Muscle of leg (tissue), 3 donors: ENCODE measurements at regions not wholly inside any gene's neighbourhood (a gene's known extent, or its start where the extent isn't known, plus 50 kb on each side); places are given as distances from the start of the nearest gene placed in this dataset.
"Not testable (repeated sequence)": the region's sequence is repeated elsewhere in the genome, so short reads cannot be mapped to it uniquely, and the experiment has no call there.

ENCODE experiments used
- DNase-seq: peaks from one replicate; pipeline ENCODE4 v3.0.0; 2013
- H3K27ac ChIP-seq: one replicate; pipeline ENCODE4 v1.5.1; 2013; ENCODE audit warnings: mild to moderate bottlenecking, low read length, control low read depth
- H3K27me3 ChIP-seq: one replicate; pipeline ENCODE4 v1.6.1; 2013; ENCODE audit warnings: low read length; ENCODE audit not compliant: control insufficient read depth, insufficient read depth
- H3K36me3 ChIP-seq: one replicate; pipeline ENCODE4 v1.6.1; 2013; ENCODE audit warnings: low read length; ENCODE audit not compliant: control insufficient read depth, insufficient read depth
- H3K4me1 ChIP-seq: one replicate; pipeline ENCODE4 v1.6.1; 2013; ENCODE audit warnings: low read length; ENCODE audit not compliant: control insufficient read depth, insufficient read depth
- H3K4me3 ChIP-seq: one replicate; pipeline ENCODE4 v1.5.1; 2013; ENCODE audit warnings: low read length, control low read depth
- H3K9me3 ChIP-seq: replicated peaks from 2 replicates; pipeline ENCODE4 v1.6.1; 2013; ENCODE audit warnings: low read depth, low read length; ENCODE audit not compliant: control insufficient read depth
- WGBS: methylation state at CpG from one replicate; pipeline ENCODE4 v1.1.5; 2013; ENCODE audit warnings: missing lambda C conversion rate; ENCODE audit not compliant: insufficient coverage; 5-methylcytosine and 5-hydroxymethylcytosine counted together

DNA sequence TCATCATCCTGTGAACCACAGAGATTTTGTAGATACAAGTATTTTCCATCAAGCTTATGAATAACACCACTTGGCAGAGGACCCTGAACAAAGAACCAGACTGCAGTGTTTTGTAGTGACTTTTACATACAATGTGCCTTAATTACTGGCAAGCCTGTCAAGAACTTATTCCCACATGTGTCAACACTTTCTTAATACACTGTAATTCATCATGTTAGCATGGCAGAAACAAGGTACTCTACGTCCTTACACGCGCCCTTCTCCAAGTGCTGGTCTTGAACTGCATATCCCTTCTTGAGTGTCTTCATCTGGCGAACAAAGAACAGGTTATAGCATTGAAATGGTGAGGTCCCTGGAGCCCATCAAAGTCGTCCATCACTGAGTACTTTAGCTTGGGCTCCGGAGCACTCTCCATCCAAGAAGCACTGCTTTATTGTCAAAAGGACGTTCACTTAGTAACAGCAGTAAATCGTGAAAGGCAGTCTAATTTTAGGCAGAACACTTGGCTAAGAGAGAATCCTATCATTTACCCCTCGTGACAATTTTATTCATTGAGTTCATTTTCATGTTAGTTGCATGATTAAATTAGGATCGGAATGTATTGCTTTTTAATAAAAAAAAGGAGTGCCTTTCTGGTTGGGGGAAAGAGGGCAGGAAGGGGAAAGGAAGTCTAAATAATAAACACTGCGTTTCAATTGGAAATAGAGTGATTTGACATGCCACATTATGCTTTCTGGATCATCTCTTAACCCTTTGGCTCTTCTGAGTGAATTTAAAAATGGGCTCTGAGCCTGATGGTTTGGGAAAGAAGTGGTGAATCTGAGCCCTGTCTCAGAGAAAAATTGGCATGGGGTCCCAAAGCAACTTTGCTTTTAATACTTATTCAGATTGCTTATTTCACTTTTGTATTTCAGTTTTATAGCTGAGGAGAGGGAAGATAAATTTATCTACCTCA is 376.1 kb downstream of the DLEU7 start:
- H3K4me1 ChIP-seq: no peaks in the 10 kb centered on the region
- peak; percentile 93 for DNase-seq
- H3K27ac ChIP-seq: no peak overlapping the region
- H3K27me3 ChIP-seq: no peaks in the 10 kb centered on the region
- WGBS: 32% methylated on average over 7 of the region's 11 CpGs
- H3K9me3 ChIP-seq: no peaks in the 10 kb centered on the region
- no peak overlapping the region for H3K4me3 ChIP-seq
- no peaks in the 10 kb centered on the region for H3K36me3 ChIP-seq

DNA sequence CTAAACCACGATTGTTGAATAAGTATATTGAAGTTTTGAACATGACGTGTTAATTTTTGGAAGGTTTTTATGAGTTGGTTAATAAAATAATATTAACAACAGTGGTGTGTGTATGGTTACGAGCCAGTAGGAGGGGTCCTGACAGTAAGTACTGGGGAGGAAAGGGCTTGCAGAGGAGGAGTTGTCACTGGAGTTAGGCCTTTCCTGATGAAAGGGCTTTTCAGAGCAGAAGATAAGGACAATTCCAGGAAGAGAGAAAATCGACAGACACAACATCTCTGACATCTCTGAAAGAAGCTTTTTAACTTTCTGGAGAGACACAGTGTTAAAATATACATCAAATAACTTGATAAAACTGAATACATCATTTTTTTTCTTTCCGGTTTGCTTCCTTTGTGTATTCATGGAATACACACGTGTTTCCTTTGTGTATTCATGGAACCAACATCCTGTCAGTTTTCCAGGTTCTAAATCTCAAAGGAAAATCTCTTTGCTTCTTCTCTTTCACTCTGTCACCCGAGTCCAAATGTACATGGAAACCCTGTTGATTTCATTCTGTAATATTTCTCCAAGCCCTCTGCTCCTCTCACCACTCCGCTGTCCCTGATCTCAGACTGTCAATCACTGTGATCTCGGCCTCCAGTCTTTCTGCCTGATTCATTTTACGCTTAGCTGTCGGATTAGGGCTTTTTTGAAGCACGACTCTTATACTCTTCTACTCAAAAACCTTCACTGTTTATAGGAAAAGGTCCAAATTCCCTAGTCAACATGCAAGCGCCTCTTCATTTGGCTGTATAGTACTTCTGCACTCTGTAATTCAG is 374.4 kb downstream of the DLEU7 start:
- no peak overlapping the region for H3K4me3 ChIP-seq
- no peaks in the 10 kb centered on the region for H3K4me1 ChIP-seq
- H3K36me3 ChIP-seq: no peaks in the 10 kb centered on the region
- WGBS: 80% methylated on average over 9 of the region's 13 CpGs
- no peaks in the 10 kb centered on the region for H3K9me3 ChIP-seq
- H3K27me3 ChIP-seq: no peaks in the 10 kb centered on the region
- DNase-seq: no peak
- H3K27ac ChIP-seq: no peak overlapping the region

DNA sequence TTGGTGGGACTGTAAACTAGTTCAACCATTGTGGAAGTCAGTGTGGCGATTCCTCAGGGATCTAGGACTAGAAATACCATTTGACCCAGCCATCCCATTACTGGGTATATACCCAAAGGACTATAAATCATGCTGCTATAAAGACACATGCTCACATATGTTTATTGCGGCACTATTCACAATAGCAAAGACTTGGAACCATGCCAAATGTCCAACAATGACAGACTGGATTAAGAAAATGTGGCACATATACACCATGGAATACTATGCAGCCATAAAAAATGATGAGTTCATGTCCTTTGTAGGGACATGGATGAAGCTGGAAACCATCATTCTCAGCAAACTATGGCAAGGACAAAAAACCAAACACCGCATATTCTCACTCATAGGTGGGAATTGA is 370.4 kb downstream of the DLEU7 start:
- H3K27ac ChIP-seq, H3K36me3 ChIP-seq, H3K27me3 ChIP-seq, DNase-seq, H3K4me3 ChIP-seq, H3K4me1 ChIP-seq, H3K9me3 ChIP-seq: not testable (repeated sequence)
- WGBS: no CpG with 5 or more reads among the region's 3 CpGs

DNA sequence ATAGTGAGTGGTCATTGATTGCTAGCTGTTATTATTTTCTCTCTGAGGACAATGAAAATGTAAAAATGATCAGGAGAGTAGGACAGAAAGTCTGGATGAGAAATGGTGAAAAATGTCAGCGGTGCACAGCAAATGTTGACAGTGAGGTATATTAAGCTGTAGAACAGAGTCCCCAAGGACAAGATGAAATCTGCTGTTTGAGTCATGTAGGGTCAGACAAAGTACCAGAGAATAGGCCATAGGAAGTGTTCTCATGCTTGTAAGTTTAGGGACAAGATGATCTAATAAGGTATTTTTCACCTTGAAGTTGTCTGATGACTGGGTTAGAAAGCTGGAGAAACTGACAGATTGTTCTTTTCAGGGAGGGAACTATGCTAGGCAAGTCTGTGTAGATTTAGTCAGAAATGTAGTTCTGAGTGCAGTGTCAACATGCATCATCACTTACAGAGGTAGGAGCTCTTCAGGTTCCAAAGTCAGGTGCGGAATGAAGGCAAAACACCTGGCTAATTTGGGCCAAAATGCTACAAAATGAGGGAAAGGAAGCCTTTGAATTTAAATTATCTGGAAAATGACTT is 369.3 kb downstream of the DLEU7 start:
- 46% methylated on average over 1 of the region's 2 CpGs for WGBS
- H3K27me3 ChIP-seq: no peaks in the 10 kb centered on the region
- H3K4me3 ChIP-seq: no peak overlapping the region
- no peaks in the 10 kb centered on the region for H3K9me3 ChIP-seq
- H3K27ac ChIP-seq: no peak overlapping the region
- no peak for DNase-seq
- no peaks in the 10 kb centered on the region for H3K4me1 ChIP-seq
- no peaks in the 10 kb centered on the region for H3K36me3 ChIP-seq

DNA sequence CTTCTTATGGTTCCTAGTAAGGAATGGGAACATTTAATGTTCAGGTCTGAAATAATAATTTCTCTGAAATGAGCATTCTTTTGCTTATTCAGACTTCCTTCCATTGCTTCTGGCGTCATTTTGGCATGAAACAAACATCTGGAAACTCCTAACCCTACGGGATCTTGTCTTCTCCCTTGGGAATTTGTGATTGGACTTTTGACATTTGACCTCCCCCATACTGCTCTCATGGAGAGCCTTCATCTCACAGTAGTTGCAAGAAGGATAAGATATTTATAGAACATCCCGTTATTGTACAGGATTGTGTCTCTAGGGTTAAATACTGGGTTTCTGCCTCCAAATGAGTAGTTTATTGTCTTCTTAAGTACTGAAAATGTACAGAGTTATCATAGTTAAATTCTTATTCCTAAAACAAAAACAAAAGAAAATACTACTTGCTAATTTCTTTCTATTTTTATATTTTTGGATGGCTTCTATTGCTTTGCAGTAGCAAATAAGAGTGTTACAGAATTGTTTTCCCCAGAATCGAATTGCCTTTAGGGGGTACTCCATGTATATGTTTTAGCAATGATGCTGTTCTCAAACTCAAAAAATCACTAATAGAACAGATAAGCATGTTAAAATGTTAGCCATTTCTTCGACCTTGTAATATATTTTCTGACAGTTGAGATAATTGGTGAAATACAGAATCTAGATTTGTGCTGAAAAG is 366.8 kb downstream of the DLEU7 start:
- DNase-seq: peak; percentile 74
- no peak overlapping the region for H3K27ac ChIP-seq
- H3K4me3 ChIP-seq: no peak overlapping the region
- no peaks in the 10 kb centered on the region for H3K36me3 ChIP-seq
- 100% methylated on average over 1 of the region's 5 CpGs for WGBS
- no peaks in the 10 kb centered on the region for H3K9me3 ChIP-seq
- H3K27me3 ChIP-seq: no peaks in the 10 kb centered on the region
- H3K4me1 ChIP-seq: no peaks in the 10 kb centered on the region

DNA sequence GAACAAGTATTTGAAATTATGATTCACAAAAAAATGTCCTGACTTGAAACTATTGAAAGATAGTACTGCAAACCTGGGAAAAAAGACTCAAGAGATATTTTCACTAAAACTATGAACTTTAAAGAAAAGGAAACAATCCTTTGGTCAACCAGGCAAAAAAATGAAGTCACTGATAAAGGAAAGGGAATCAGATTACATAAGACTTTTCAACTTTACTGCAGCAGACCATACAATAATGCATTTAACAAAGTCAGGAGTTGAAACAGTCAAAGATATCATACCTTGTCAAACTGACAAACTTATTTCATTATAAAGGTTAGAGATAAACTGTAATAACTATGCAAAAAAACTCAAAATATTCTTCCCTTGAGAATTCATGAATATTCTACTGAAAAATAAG is 361.6 kb downstream of the DLEU7 start:
- Histone ChIP-seq H3K4me3 (no peak overlapping the region), H3K9me3 (no peaks in the 10 kb centered on the region), H3K4me1 (no peaks in the 10 kb centered on the region), H3K36me3 (no peaks in the 10 kb centered on the region), H3K27me3 (no peaks in the 10 kb centered on the region), H3K27ac (no peak overlapping the region)
- no peak for DNase-seq

DNA sequence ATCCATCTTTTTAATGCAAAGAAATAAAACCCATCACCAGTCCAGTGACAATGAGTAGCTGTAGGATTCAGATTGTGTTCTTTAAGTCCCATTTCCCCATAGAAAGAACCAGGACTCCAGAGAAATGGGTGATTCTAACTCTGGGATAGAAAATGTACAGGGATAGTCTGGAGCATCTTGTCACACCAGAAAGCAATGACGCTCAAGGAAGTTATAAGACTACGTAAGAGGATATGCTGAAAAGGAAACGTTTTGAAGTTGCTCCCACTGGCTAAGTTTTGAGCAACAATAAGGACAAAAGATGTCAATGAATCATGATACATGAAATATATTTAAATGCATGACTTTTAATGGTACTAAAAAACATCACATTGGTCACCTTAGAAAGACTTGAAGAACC is 360.1 kb downstream of the DLEU7 start:
- no peaks in the 10 kb centered on the region for H3K36me3 ChIP-seq
- no CpG with 5 or more reads among the region's 3 CpGs for WGBS

DNA sequence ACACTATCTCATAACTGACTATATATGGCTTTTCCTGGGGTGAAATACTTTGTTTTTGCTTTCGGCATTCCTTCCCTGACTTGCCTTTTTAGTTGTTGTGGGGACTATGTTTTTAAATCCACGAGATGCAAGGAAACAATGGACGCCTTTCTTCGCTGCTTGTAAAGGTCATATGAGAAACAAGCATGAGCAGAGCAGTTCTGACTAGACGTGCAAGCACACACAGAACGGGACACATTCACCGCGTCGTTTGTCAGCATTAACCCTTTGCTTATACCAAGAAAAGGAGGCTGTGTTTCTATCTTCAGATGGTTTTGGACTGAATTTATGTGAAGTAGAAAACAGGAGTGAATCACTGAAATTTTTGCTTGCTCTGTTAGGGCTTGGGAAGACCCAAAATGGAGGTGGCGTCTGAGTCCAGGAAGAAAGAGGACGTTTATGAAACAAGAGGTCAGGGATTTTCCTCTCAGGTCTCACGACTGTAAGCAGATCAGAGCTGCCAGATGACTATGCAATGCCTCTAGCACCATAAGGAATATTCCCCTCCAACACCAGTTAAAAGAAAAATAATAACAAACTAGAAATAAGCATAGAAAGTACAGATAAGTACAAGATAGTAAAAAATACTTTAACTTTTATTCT is 358.9 kb downstream of the DLEU7 start:
- Histone ChIP-seq H3K9me3 (no peaks in the 10 kb centered on the region), H3K27ac (no peak overlapping the region), H3K36me3 (no peaks in the 10 kb centered on the region), H3K4me3 (no peak overlapping the region), H3K27me3 (no peaks in the 10 kb centered on the region), H3K4me1 (no peaks in the 10 kb centered on the region)
- 83% methylated on average over 3 of the region's 12 CpGs for WGBS
- DNase-seq: no peak

More for the DNA sequence above, 360.1 kb downstream of the DLEU7 start:
- Histone ChIP-seq H3K27ac (no peak overlapping the region), H3K9me3 (no peaks in the 10 kb centered on the region), H3K4me1 (no peaks in the 10 kb centered on the region), H3K4me3 (no peak overlapping the region), H3K27me3 (no peaks in the 10 kb centered on the region)
- no peak for DNase-seq

DNA sequence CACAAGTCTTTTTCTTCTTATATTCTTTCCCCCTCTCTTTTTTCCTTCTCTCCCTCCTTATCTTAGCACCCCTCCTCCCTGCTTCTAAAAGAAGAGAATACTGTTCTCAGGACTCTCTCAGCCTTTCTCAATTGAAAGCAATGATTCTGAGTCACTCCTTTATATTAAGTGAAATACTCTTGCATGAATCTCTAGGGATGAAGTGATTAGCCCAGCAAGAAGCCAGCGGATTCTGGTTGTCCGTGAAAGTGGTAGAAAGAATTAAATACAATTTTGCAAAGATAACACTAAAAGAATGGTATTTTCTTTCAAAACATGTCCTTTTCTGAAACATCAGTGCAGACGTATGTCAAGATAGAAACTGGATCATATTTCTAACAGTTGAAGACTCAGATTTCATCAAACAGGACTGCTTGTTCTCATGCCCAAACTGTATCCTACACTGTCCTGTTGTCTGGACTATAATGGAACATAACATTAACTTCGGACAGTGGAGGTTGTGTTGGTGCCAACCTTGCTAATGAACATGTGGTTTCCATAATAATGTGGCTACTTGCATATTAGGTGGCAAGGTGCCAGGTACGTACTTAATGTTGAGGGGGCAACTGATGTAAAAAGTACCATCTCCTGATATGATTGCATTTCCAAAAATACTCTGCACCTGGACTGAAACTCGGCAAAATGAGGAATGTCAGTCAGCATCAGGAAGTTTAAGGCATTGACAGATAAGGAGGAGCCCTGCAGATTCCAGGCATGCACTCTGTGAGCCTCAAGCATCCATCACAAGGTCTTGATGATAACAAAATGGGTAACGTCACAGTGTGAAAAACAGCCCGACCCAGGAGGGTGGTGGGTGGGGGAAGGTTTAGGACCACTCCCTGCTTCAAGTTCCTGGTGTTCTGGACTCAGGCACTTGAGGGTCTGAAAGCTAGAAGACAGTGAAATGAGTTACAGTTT is 357.2 kb downstream of the DLEU7 start:
- H3K36me3 ChIP-seq: no peaks in the 10 kb centered on the region
- no peak overlapping the region for H3K4me3 ChIP-seq
- H3K4me1 ChIP-seq: no peaks in the 10 kb centered on the region
- DNase-seq: peak; percentile 47
- H3K9me3 ChIP-seq: no peaks in the 10 kb centered on the region
- 67% methylated on average over 1 of the region's 8 CpGs for WGBS
- H3K27me3 ChIP-seq: no peaks in the 10 kb centered on the region
- no peak overlapping the region for H3K27ac ChIP-seq
